GM21723 (cell line): ENCODE measurements at regions not wholly inside any gene's neighbourhood (a gene's known extent, or its start where the extent isn't known, plus 50 kb on each side); places are given as distances from the start of the nearest gene placed in this dataset.

Experiments used
- ATAC-seq: cut with Tn5 transposase; IDR thresholded peaks from one replicate; pipeline ENCODE4 v1.9.1; 2021; ENCODE audit warnings: mild to moderate bottlenecking, moderate library complexity; ENCODE audit not compliant: unreplicated experiment

DNA sequence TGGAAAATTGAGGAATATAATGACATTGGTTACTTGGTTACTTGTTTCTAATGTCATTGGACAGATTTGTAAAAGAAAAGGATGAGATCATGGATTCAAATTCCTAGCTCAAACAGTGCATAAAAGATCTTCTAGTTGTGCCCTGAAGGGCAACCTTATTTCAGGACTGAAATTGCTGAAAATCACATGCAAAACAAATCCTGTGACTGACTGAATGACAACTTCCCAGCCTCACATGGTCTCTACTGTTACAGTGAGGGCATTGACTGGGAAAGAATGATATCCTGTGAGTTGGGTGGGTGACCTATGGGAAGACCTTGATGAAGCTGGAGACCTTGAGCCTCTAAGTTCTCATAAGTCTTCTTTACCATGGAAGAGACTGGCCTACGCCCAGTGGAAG, 90.4 kb upstream of the HAAO start:
- ATAC-seq, result no peak

DNA sequence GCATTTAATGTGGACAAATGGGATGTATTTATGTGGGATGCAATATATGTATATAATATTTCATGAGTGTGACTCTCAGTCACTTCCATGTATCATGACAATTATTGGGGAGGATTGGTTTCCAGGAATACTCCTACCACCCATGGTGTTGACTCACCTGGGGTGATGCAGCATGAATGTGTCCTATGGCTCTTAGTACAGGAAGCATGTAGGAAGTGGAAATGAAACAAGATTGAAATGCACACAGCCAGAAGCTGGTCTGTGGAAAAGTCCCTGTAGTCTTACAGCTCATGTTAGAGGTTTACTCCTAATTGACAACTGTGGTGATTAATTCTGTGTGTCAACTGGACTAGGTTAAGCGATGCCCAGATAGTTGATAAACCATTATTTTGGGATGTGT, 89.3 kb upstream of the HAAO start:
- ATAC-seq, result no peak

DNA sequence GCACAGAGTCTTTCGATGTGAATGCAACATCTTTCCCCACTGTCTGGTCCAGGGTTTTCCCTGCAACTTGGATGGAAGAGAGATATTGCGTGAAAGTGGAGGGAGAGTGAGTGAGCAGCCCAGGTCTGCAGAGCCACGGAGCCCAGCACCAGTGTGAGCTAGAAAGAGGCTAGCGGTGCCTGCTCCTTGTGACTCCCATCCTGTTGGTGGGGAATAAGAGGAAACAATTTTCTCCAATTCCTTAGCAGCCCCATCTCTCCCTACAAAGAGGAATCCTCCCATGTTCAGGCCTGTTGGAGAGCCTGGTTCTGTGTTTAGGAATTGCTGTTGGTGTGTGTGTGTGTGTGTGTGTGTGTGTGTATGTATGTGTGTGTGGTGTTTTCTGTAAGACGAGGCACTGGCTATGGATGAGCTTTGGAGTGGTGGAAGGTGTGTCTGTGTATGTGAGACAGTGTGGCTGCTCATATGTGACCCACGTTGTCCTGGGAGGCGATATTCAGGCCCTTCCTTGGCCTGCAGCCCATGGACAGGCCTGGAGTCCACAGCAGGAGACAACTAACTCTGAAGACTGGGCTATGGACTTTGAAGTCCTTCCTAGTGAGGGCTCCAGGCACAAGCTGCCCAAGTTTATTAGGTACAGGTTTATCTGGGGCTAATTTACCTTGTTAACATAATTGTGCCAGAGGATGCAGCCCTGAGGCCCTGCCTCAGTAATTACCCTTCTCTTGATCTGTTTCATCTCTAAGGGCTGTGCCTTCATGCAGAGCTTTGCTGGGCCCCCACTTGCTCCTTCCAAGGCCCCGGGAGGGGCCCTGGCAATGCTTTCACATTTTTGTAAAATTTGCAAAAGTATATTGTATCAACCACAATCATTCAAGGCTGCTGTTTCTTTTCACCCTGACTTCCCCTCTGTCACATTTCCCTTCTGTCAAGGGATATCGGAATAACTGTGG, 88.6 kb upstream of the HAAO start:
- ATAC-seq, result no peak

DNA sequence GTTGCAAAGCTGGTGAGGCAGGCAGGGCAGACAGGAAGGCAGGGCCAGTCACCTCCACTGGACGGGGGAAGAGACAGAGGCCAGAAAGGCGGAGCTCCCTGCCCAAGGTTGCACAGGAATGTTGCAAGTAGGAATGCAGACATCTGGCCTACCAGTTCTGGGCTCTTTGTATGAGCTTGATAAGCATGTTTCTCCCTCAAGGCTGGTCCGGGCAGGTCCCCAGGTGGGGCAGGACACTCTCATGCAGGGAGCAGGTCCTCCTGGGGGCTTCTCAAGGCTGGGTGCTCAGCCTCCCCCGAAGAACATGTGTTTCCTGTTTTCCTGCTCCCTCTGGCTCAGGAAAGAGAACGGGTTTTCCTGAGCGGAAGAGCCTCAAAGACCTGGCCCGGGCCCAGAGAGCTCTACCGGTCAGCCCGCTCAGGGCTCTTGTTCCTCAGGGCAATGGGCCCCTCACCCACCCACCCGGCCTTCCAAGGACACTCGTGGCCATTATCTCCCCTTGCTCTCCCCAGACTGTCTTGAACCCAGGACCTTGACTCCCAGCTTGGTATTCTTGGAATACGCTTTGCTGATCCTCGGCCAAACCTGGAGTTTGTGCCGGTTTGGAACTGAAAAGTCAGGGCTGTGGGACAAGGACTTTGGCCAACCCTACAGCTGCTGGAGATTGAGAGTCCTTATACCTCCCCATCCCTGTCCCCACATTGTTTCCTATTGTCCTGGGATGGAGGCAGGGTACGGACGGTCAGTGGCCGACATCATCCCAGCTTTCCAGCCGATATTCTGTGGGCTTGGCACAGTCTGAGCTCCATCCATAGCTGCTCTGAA, 87.7 kb upstream of the HAAO start:
- ATAC-seq, result no peak

DNA sequence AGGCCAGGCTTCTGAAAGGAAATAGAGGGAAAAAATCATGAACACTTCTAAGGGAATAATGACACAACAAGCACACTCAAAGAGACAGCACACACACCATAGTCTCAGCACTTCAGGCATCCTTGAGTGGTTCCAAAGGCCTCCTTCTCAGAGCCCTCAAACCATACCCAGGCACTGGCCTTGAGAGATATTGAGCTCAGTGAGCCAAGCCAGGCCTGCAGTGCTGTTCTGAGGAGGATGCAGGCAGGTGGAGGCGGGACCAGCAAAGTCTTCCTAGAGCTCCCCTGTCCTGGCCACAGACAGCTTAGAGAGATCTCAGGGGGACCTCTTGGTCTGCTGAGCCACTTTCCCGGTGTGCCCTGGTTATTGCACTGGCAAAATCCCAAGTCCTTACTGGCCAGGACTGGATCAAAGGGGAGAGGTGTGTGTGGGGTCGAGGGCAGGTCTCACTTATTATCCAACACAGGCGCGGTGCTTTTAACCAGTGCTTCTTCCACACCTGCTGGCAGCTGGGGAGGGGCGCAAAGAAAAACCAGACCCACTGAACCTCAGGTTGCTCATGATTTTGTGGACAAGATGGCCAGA, 86.8 kb upstream of the HAAO start:
- ATAC-seq, result no peak

DNA sequence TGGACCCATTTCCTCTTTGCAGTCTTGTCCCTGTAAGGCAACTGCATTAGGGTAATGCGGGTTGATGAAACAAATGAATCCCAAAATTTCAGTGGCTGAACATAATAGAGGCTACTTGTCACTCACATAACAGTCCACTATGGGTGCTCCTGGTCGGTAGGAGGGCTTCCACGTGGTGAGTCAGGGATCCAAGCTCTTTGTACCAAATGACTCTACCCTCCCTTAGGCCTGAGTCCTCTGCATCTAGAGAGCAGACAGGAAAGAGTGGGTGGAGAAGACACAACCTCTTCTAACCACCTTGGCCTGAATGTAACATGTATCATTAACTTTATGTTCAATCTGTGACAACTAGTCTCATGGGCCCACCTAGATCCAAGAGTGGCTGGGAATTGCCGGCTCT, 86.2 kb upstream of the HAAO start:
- peak; percentile 83 for ATAC-seq

DNA sequence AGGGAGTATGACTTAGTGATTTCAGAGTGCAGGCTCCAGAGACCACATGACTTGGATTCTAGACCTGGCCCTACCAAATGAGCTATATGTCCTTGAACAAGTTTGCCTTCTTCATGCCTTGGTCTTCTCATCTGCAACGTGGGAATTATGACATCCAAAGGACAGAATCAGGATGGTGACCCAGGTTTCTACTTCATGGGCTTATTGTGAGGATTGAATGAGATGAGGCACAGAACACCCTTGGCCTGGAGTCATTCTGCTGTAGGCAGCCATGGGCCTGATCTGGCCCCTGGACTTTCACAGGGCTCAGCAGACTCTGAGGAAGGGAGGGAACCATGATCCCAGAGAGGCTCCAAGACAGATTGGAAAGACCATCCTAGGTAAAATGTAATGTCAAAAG, 85.6 kb upstream of the HAAO start:
- ATAC-seq, result no peak

DNA sequence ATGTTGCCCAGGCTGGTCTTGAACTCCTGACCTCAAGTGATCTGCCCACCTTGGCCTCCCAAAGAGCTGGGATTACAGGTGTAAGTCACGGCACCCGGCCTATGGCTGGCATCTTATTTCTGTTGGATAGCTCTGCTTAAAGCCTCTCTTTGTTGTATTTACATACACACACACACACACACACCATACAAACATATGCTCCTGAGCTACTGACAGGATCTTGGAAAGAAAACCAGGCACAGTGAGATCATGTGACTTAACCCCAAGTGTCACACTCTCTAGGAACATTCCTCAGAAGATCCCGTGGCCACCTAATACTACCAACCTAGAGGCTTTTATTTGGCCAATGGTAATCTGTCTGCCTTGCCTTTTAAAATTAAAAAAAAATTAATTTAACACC, 85.1 kb upstream of the HAAO start:
- ATAC-seq, result no peak

DNA sequence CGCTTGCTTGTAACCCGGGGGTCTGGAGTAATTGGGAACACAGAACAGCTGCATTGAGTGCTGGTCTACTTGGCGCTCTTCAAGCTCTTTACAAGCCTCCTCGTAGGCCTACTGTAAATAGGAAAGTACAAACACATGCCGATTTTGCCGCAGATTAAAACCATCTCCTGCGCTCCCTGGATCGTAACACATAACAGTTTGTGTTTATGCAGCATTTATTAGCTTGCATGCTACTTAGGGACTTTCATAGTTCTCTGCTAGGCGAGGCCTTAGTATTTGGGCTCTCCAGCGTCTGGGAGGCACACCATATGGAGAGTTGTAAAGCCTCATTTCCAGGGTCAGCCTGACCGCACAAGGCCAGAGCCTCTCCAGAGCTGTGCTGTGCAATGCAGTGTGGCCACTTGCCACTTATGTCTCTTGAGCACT, 84.0 kb upstream of the HAAO start:
- ATAC-seq, result no peak

DNA sequence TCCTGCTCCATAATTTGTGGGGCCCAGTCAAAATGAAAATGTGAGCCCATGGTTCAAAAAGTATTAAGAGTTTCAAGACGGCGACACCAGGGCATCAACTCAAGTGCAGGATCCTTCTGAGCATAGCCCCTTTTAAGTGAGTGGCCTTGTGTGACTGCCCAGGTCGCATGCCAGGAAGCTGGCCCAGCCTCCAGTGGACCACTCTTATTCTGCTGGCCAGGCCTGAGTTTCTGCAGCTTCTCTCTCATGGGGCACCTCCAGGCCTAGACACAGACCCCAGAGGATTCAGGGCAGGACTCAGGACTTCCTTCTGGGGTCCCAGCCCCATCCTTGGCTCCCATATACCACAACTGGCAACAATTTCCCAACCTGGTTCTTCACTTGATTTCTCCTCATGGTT, 83.5 kb upstream of the HAAO start:
- ATAC-seq, result no peak

DNA sequence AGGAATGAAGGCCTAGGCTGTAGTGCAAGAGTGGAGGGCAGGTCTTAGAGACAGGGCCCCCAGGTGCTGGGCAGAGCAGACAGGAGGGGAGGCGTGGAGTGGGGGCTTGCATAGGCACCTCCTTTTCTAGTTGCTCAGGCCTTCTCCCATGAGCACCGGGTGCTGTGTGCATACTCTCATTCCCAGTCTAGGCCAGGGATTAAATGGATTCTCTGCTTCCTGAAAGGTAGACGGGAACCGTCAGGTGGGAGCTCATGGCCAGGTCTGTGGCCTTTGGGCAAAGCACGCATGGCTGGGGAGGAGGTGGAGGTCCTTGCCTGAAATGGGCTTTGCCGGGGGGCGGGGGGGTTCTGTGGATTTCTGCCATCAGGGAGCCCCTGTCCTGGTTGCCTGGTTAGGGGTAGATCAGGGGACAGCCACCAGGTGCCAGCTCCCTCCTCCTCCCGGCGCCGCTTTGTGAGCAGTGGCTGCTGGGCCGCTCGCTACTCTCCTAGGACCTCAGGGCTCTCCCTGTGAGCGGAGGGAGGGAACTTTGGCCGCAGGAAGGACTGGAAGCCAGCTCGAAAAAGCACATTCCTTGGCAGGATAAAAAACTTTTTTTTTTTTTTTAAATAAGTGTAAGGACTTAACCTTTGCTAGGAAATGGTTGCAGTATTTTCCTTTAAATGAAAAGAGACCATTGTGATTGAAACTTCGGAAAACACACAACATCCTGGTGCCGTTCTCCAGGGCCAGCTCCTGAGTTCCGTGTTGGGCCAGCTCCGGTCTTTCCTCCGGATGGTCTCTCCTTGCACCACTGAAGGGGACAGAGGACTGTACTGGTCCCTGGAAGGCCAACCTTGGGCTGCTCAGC, 82.8 kb upstream of the HAAO start:
- no peak for ATAC-seq

DNA sequence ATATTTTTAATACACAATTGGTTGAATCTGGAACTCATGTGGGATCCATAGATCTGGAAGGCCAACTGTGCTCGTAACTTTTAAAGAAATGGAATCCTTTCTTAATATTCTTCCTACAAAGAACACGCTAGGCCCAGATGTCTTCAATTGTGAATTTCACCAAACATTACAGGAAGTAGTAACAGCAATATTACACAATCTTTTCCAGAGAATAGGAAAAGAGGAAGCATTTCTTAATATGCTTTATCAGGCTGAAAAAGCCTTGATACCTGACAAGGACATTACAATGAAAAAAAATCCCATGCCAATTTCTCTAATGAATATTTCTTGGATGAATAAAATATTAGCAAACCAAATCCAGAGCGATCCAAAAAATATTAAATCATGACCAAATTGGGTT, 80.3 kb upstream of the HAAO start:
- ATAC-seq, result no peak

DNA sequence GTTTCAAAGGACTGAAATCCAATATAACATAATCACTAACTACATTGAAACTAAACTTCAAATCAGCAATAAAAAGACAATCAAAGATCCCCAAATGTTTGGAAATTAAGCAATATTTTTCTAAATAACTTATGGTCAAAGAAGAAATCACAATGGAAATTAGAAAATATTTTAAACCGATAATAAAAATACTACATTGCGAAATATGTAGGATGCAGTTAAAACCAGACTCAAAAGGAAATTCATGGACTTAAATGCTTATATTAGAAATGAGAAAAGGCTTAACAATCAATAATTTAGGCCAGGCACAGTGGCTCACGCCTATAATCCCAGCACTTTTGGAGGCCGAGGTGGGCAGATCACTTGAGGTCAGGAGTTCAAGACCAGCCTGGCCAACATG, 79.0 kb upstream of the HAAO start:
- ATAC-seq, result no peak

DNA sequence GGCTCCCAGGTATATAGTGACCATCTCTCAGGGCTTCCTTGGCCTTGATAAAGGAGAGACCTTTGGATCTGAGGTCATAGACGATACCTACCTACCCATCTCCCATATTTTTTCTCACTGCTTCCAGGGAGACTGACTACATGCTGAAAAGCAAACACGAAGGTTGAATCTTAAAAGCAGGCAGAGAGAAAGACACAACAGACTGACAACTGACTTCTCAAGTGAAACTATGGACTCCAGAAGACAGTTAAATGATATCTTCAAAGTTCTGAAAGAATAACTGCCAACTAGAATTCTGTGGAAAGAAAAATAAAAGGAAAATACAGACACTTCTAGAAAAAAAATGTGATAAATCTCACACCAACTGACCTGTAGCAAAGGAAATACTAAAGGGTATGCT, 76.5 kb upstream of the HAAO start:
- ATAC-seq, result no peak

DNA sequence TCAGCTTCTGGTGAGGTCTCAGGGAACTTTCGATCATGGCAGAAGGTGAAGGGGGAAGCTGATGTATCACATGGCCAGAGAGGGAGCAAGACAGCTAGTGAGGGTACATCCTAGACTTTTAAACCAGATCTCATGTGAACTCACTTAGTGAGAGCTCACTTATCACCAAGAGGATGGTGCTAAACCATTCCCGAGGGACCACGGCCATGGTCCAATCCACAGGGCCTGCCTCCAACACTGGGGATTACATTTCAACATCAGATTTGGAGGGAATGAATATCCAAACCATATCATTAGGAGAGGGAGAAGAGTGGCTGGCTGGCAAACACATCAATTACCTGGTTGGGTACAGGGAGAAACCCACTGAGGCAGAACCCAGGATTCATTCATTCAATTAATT, 75.7 kb upstream of the HAAO start:
- ATAC-seq, result no peak

DNA sequence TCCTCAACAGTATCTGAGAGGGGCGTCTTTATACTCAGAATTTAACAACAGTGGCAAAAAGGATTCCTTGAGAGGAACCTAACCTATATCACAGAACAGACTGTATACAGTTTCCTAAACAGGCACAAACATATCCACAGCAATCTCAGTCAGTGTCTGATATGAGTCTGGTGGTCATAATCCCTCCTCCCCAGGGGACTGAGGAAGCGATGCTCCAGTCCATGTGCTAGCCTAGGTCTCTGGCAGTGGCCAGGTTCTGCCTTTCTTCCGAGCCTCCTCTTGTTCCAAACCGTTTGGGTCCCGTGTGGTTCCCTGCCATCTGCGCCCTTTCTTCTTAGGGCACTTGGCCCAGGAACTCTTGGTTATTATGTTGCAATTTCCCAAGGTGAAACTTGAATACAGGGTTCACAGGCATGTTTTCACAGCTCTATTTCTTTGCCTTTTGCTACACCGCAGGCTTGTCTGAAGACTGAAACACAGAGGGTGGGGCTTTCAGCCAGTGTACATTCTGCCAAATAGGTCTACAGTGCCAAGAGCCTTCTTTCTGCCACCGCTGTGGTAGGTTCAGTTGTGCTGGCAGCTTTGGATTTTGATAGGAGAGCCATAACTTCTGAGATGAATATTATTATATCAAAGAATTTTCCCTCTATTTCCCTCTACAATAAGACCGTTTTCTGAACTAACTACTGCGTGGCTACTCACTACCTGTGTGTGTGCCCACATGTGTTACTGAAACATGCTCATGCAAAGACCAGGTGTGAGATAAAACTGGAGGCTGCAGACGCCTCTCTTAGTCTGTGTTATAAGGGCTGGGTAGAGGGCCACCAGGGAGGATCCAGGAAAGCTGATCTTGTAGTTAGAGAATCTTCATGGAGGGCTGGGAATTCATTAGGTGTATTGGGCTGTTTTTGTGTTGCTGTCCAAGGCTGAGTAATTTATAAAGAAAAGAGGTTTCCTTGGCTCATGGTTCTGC, 75.0 kb upstream of the HAAO start:
- no peak for ATAC-seq

DNA sequence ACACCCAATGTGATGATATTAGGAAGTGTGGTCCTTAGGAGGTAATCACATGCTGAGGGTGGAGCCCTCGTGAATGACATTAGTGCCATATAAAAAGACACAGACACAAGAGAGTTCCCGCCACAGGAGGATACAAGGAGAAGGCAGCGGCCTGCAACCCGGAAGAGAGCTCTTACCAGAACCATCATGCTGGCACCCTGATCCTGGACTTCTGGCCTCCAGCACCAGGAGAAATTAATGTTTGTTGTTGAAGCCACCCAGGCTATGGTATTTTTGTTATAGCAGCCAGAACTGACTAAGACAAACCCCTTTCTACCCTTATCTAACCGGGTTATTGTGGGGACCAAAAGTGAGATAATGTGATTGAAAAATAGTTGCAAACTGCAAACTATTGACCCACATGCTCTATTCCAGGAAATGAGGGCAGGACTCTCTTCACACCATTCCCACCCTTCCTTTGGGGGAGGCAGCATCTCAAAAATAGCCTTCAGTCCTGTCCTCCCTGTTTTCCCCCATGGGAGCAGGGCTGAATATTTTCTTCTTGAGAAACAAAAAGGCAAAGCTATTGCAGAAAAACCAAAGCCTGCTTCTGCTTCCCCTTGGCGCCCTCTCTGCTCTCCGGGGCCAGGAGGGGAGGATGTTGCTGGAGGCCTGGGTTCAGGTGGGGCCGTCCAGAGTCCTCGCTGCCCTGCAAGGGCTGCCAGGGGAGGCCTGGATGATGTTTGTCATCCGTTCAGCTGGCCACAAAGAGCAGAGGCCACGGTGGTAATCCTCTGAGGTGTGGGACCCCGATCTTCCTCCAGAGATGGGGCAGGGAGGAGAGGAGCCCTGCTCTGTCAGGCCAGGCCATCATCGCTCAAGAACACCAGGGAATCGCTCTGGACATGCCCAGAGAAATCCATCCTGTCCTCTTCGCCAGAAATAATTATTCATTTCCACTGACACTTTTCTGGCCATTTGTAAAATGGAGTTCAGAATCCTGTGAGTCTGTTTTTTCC, 73.8 kb upstream of the HAAO start:
- ATAC-seq, result no peak

DNA sequence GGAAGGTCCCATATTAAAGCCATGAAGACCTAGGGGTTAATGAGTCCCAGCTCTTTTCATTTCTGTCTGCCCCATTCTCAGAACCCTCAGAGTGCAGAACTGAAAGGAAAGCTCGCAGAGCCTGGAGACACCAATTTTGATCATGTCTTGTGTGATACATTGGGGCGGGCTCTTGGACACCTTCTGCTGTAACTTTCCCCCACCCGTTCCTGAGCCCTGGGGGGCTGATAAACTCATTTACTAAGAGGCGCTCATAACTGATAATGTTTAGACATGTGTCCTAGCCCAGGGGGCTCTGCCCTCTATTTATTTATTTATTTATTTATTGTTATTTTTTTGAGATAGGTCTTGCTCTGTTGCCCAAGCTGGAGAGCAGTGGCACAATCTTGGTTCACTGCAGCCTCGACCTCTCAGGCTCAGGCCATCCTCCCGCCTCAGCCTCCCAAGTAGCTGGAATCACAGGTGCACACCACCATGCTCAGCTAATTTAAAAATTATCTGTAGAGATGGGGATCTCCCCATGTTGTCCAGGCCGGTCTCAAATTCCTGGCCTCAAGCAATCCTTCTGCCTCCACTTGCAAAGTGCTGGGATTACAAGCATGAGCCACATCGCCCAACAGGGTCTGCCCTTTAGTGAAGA, 72.4 kb upstream of the HAAO start:
- ATAC-seq, result no peak
